NT2/D1 (cell line): ENCODE measurements at regions not wholly inside any gene's neighbourhood (a gene's known extent, or its start where the extent isn't known, plus 50 kb on each side); places are given as distances from the start of the nearest gene placed in this dataset.

ENCODE experiments used
- YY1 ChIP-seq: IDR thresholded peaks from 2 replicates; pipeline ENCODE4 v1.6.1; 2011; ENCODE audit not compliant: insufficient read length, insufficient read depth
- ZNF274 ChIP-seq: IDR thresholded peaks from 2 replicates; pipeline ENCODE4 v1.6.1; 2011; ENCODE audit warnings: mild to moderate bottlenecking, low read depth, low read length

GRCh38 chr13:34502621-34503020 lies 439.4 kb upstream of the NBEA start:
- TF ChIP-seq YY1: no peak
- no peak for TF ChIP-seq ZNF274
